Tibial artery (tissue), 4 donors: ENCODE measurements at regions not wholly inside any gene's neighbourhood (a gene's known extent, or its start where the extent isn't known, plus 50 kb on each side); places are given as distances from the start of the nearest gene placed in this dataset.

Experiments
- DNase-seq, 2 donors: peaks; one replicate each; pipeline ENCODE4 v3.0.0-alpha.2; 2019
- H3K27ac ChIP-seq, 2 donors: fragments of 200-600 bp; sonication (generic) in 1 of 2; 1 replicate in 1 of 2; 2 replicates in 1 of 2; pipeline ENCODE4 v1.5.1; 2018 to 2019; ENCODE audit warnings: mild to moderate bottlenecking in 1 of 2
- H3K27me3 ChIP-seq, 2 donors: fragments of 200-600 bp; sonication (generic) in 1 of 2; one replicate each; pipeline versions ENCODE4 v1.5.1 to v1.6.0; 2016 to 2019
- H3K36me3 ChIP-seq, 3 donors: fragments of 200-600 bp; sonication (generic) in 2 of 3; one replicate each; pipeline ENCODE4 v1.5.1; 2016 to 2019; ENCODE audit warnings: mild to moderate bottlenecking in 2 of 3
- H3K4me1 ChIP-seq, 4 donors: fragments of 200-600 bp; sonication (generic) in 2 of 4; 1 replicate in 3 of 4; 2 replicates in 1 of 4; pipeline ENCODE4 v1.5.1; 2016 to 2019
- H3K4me3 ChIP-seq, 2 donors: fragments of 200-600 bp; sonication (generic) in 1 of 2; 1 replicate in 1 of 2; 2 replicates in 1 of 2; pipeline ENCODE4 v1.5.1; 2018 to 2019; ENCODE audit warnings: mild to moderate bottlenecking in 2 of 2
- H3K9me3 ChIP-seq, 3 donors: fragments of 200-600 bp; sonication (generic) in 1 of 3; one replicate each; pipeline ENCODE4 v1.5.1; 2016 to 2019
- CTCF ChIP-seq, 2 experiments: fragments of 200-600 bp in 1 of 2; fragments of 450-650 bp in 1 of 2; IDR thresholded peaks; one replicate each; pipeline ENCODE4 v1.5.1; 2017 to 2019; ENCODE audit warnings: antibody characterized with exemption in 2 of 2, mild to moderate bottlenecking in 1 of 2, moderate library complexity in 1 of 2
- intact Hi-C: fragments of 100-400 bp; cut with DNase I; formaldehyde crosslinking; loops from one replicate; pipeline ENCODE4 v1.15.0; 2023; ENCODE audit warnings: low total_unique reads

GRCh38 chr17:53118948-53119347, 703.8 kb upstream of the KIF2B start:
- no peaks in the 10 kb centered on the region for H3K9me3 ChIP-seq
- no peaks in the 10 kb centered on the region for H3K36me3 ChIP-seq
- intact Hi-C loops = no loop called here
- TF ChIP-seq CTCF (IDR thresholded peaks at IDR 0.05) = no peak
- H3K27ac ChIP-seq = no peak overlapping the region
- H3K4me3 ChIP-seq = no peak overlapping the region
- H3K4me1 ChIP-seq = no peaks in the 10 kb centered on the region
- no peaks in the 10 kb centered on the region for H3K27me3 ChIP-seq
- no peak for DNase-seq

- DNase-seq = no peak
- H3K4me1 ChIP-seq = no peaks in the 10 kb centered on the region
- H3K27me3 ChIP-seq = no peaks in the 10 kb centered on the region
- H3K4me3 ChIP-seq = no peak overlapping the region
- no peak overlapping the region for H3K27ac ChIP-seq
- intact Hi-C loops = no loop called here
- no peaks in the 10 kb centered on the region for H3K36me3 ChIP-seq
- no peak for TF ChIP-seq CTCF (IDR thresholded peaks at IDR 0.05)
- H3K9me3 ChIP-seq = no peaks in the 10 kb centered on the region
Measured at GRCh38 chr17:53106886-53107285, 715.8 kb upstream of the KIF2B start.

GRCh38 chr17:53101706-53102105, 721.0 kb upstream of the KIF2B start:
- DNase-seq = no peak
- no peaks in the 10 kb centered on the region for H3K27me3 ChIP-seq
- no peaks in the 10 kb centered on the region for H3K4me1 ChIP-seq
- no peaks in the 10 kb centered on the region for H3K9me3 ChIP-seq
- no peak overlapping the region for H3K27ac ChIP-seq
- intact Hi-C loops = no loop called here
- H3K36me3 ChIP-seq = no peaks in the 10 kb centered on the region
- H3K4me3 ChIP-seq = no peak overlapping the region
- TF ChIP-seq CTCF (IDR thresholded peaks at IDR 0.05) = no peak

- Histone ChIP-seq H3K36me3 (no peaks in the 10 kb centered on the region), H3K27me3 (no peaks in the 10 kb centered on the region), H3K4me1 (no peaks in the 10 kb centered on the region), H3K9me3 (no peaks in the 10 kb centered on the region), H3K27ac (no peak overlapping the region), H3K4me3 (no peak overlapping the region)
- intact Hi-C loops = no loop called here
- TF ChIP-seq CTCF (IDR thresholded peaks at IDR 0.05) = no peak
- no peak for DNase-seq
Measured at GRCh38 chr17:53100126-53100525, 722.6 kb upstream of the KIF2B start.

GRCh38 chr17:53093391-53093790, 729.3 kb upstream of the KIF2B start:
- Histone ChIP-seq H3K9me3 (no peaks in the 10 kb centered on the region), H3K4me3 (no peak overlapping the region), H3K27ac (no peak overlapping the region), H3K36me3 (no peaks in the 10 kb centered on the region), H3K27me3 (no peaks in the 10 kb centered on the region), H3K4me1 (no peaks in the 10 kb centered on the region)
- no peak for DNase-seq
- no peak for TF ChIP-seq CTCF (IDR thresholded peaks at IDR 0.05)
- intact Hi-C loops = no loop called here

GRCh38 chr17:53092072-53092471, 730.7 kb upstream of the KIF2B start:
- H3K27me3 ChIP-seq = no peaks in the 10 kb centered on the region
- intact Hi-C loops = no loop called here
- no peak for DNase-seq
- no peak overlapping the region for H3K27ac ChIP-seq
- no peak for TF ChIP-seq CTCF (IDR thresholded peaks at IDR 0.05)
- no peak overlapping the region for H3K4me3 ChIP-seq
- no peaks in the 10 kb centered on the region for H3K4me1 ChIP-seq
- H3K9me3 ChIP-seq = no peaks in the 10 kb centered on the region
- no peaks in the 10 kb centered on the region for H3K36me3 ChIP-seq
